Activated naive CD4-positive, alpha-beta T cell treated with anti-CD3 and anti-CD28 coated beads, Interleukin-2, amount 50 U/mL, for 24 hours (primary cell): ENCODE measurements at regions not wholly inside any gene's neighbourhood (a gene's known extent, or its start where the extent isn't known, plus 50 kb on each side); places are given as distances from the start of the nearest gene placed in this dataset.
A peak's percentile ranks its signal among the peaks of the same experiment; 100 is the strongest.

Experiments used
- H3K27ac Mint-ChIP-seq: one replicate; pipeline ENCODE4 v1.8.0; 2021; ENCODE audit warnings: mild to moderate bottlenecking, mixed read lengths
- H3K27me3 Mint-ChIP-seq: one replicate; pipeline ENCODE4 v1.8.0; 2021; ENCODE audit warnings: mixed read lengths
- H3K36me3 Mint-ChIP-seq: one replicate; pipeline ENCODE4 v1.8.0; 2021; ENCODE audit warnings: mixed read lengths
- H3K4me1 Mint-ChIP-seq: one replicate; pipeline ENCODE4 v1.8.0; 2021; ENCODE audit warnings: mixed read lengths
- H3K4me3 Mint-ChIP-seq: one replicate; pipeline ENCODE4 v1.8.0; 2021; ENCODE audit warnings: mild to moderate bottlenecking, mixed read lengths
- H3K9me3 Mint-ChIP-seq: one replicate; pipeline ENCODE4 v1.8.0; 2021; ENCODE audit warnings: mixed read lengths

DNA sequence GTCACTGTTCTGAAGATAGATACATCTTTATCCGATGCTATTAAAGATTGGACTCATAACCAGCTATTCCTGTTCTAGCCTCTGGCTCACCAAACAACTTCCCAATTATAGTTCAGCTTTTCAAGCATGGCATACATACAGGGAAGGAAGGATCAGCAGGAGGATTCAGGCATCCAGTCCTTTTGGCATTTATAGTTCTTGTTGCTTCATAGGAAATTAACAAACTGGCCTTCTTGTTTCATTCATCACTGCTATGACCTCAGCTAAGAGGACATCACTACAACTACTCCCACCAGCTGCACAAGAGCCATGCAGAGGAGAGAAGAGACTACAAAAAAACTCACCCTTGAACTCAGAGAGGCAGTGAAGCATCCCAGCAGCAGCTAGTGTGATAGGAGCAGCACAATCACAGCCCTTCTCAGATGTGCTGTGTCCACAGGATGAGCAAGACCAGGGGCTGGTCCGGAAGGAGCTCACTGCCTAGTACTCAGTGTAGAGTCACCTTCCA lies 100.5 kb downstream of the SPTSSA start:
- H3K4me3 Mint-ChIP-seq, result no peak overlapping the region
- no peaks in the 10 kb centered on the region for H3K4me1 Mint-ChIP-seq
- no peak overlapping the region for H3K27ac Mint-ChIP-seq
- no peaks in the 10 kb centered on the region for H3K9me3 Mint-ChIP-seq
- peaks cover 12% of the 10 kb centered on the region for H3K27me3 Mint-ChIP-seq
- no peaks in the 10 kb centered on the region for H3K36me3 Mint-ChIP-seq

DNA sequence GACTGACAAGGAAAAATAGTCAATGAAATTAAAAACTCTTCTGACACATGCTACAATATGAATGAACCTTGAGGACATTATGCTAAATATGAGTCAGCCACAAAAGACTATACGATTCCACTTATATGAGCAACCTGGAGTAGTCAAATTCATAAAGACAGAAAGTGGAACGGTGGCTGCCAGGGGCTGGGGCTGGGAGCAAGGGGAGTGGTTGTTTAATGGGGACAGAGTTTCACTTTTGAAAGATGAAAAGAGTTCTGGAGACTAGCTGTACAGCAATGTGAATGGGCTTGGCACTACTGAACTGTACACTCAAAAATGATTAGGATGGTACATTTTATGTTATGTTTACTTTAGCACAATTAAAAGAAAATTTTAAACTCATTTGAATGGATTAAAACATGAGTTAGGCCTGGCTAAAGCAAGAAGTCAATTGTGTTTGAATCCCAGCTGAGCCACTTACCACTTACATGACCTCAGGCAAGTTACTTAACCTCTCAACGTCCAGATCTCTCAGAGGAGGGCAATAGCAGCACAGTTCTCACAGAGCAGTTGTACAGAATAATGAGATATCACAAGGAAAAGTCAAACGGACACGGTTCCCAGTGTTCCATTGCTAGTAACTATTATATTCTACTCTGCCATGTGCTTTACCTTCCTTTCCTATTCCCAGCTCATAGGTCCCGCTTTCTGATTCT lies 102.5 kb downstream of the SPTSSA start:
- H3K27me3 Mint-ChIP-seq, result peaks cover 5% of the 10 kb centered on the region
- H3K27ac Mint-ChIP-seq, result peak overlapping the region; percentile 15
- no peaks in the 10 kb centered on the region for H3K36me3 Mint-ChIP-seq
- no peak overlapping the region for H3K4me3 Mint-ChIP-seq
- H3K4me1 Mint-ChIP-seq, result no peaks in the 10 kb centered on the region
- no peaks in the 10 kb centered on the region for H3K9me3 Mint-ChIP-seq

DNA sequence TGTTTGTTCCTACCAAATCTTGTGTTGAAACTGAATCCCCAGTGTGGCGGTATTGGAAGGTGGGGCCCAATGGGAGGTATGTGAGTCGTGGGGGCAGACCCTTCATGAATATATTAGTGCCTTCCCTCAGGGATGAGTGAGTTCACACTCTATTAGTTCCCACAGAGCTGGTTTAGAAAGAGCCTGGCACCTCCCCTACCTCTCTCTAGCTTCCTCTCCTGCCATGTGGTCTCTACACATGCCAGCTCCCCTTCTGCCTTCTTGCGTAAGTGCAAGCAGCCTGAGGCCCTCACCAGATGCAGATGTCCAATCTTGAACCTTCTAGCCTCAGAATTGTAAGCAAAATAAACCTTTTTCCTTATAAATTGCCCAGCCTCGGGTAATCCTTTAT lies 105.8 kb downstream of the SPTSSA start:
- no peaks in the 10 kb centered on the region for H3K27me3 Mint-ChIP-seq
- no peak overlapping the region for H3K27ac Mint-ChIP-seq
- no peaks in the 10 kb centered on the region for H3K9me3 Mint-ChIP-seq
- H3K4me1 Mint-ChIP-seq, result no peaks in the 10 kb centered on the region
- no peak overlapping the region for H3K4me3 Mint-ChIP-seq
- no peaks in the 10 kb centered on the region for H3K36me3 Mint-ChIP-seq

DNA sequence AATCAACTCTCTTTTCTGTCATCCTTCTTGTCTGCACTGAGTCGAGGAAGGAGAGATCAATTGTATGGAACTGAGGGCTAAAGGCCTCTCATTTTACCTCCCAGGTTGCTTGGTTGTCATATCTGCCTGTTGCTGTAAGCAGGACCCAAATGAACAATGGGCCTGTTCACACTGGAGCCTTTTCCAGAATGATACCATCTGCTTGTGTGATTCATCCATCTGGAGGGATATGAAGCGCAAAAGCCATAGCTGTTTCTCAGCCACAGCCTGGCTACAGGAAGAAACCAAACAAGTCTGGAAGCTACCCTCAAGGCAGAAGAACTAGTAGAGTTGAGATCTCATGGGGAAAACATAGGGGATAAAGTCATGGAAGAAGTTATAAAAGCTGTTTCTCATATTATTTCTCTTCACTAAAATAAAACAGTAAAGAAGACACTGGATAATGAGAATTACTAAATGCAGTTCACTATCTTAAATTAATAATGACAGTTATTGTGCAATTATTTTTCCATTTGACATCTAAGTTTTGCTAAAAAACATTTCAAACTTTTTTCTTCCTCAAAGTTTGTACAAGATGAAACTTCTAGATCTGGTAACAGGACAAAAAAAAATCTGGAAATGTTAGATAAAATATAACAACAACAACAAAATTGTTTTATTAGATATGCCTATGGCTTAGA lies 106.3 kb downstream of the SPTSSA start:
- Mint-ChIP-seq H3K4me3 (no peak overlapping the region), H3K36me3 (no peaks in the 10 kb centered on the region), H3K27me3 (no peaks in the 10 kb centered on the region), H3K27ac (no peak overlapping the region), H3K4me1 (no peaks in the 10 kb centered on the region), H3K9me3 (no peaks in the 10 kb centered on the region)

DNA sequence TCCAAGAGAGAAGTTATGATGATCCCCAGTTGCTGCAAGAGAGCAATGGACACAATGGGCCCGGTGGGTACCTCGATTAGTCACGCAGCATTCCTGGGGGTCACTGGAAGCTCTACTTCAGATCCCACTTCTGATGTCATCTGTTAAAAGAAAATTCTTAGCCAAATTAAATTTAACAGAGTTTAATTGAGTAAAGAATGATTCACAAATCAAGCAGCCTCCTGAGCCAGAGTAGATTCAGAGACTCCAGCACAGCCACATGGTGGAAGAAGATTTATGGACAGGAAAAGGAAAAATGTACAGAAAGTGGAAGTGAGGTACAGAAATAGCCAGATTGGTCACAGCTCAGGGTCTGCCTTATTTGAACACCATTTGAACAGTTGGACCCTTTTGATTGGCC lies 107.5 kb downstream of the SPTSSA start:
- H3K27ac Mint-ChIP-seq, result no peak overlapping the region
- H3K4me3 Mint-ChIP-seq, result no peak overlapping the region
- H3K36me3 Mint-ChIP-seq, result no peaks in the 10 kb centered on the region

DNA sequence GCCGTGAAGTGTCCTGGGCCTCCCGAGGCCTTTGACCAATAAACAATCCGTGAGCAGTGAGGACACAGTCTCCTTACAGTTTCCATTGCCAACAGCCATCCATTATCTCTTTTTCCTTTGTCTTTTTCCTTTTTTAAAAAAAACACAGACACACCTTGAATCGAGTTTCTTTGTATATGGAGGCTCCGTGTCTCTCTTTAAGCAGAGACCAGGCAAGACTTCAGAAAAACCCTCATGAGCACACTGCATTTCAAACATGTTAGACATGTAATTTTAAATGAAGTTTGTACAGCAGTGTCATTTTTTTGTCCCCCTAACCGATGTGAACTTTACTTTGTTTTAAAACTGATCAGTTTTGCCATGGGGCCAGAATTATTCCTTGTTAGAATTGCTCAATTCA lies 111.1 kb downstream of the SPTSSA start:
- no peaks in the 10 kb centered on the region for H3K4me1 Mint-ChIP-seq

More for the DNA sequence above, 107.5 kb downstream of the SPTSSA start:
- Mint-ChIP-seq H3K9me3 (no peaks in the 10 kb centered on the region), H3K27me3 (no peaks in the 10 kb centered on the region), H3K4me1 (no peaks in the 10 kb centered on the region)

DNA sequence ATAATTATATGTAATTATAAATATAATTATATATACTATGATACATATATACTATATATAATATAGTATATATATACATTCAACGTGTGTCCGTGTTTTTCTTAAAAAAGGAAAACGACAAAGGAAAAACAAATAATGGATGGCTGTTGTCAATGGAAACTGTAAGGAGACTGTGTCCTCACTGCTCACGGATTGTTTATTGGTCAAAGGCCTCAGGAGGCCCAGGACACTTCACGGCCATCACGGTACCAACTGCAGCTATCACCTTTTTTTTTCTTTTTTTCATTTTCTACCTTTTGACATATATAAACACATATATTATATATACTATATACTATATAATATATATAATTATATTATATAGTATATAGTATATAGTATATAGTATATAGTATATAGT lies 113.4 kb downstream of the SPTSSA start:
- Mint-ChIP-seq H3K9me3 (no peaks in the 10 kb centered on the region), H3K4me3 (no peak overlapping the region), H3K36me3 (no peaks in the 10 kb centered on the region), H3K27ac (no peak overlapping the region), H3K4me1 (peaks cover 4% of the 10 kb centered on the region), H3K27me3 (no peaks in the 10 kb centered on the region)

More for the DNA sequence above, 111.1 kb downstream of the SPTSSA start:
- Mint-ChIP-seq H3K4me3 (no peak overlapping the region), H3K27me3 (no peaks in the 10 kb centered on the region), H3K36me3 (no peaks in the 10 kb centered on the region), H3K27ac (no peak overlapping the region), H3K9me3 (no peaks in the 10 kb centered on the region)

DNA sequence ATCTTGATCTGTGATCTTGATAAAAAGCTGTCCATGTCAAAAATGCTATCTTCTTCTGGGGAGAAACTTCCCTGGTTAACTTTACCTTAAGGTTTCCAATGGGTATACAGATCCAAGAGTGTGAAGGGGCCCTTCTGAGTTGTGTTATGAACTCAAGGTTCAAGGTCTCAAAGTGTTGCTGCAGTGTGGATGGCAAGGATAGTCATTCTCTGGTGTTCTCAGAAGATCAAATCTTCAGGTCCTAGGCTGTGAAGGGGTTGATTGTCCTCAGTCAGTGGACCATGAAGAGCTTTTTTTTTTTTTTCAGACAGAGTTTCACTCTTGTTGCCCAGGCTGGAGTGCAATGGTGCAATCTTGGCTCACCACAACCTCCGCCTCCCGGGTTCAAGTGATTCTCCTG lies 114.4 kb downstream of the SPTSSA start:
- Mint-ChIP-seq H3K9me3 (no peaks in the 10 kb centered on the region), H3K4me1 (peaks cover 4% of the 10 kb centered on the region), H3K4me3 (no peak overlapping the region), H3K27me3 (no peaks in the 10 kb centered on the region), H3K36me3 (no peaks in the 10 kb centered on the region), H3K27ac (no peak overlapping the region)

DNA sequence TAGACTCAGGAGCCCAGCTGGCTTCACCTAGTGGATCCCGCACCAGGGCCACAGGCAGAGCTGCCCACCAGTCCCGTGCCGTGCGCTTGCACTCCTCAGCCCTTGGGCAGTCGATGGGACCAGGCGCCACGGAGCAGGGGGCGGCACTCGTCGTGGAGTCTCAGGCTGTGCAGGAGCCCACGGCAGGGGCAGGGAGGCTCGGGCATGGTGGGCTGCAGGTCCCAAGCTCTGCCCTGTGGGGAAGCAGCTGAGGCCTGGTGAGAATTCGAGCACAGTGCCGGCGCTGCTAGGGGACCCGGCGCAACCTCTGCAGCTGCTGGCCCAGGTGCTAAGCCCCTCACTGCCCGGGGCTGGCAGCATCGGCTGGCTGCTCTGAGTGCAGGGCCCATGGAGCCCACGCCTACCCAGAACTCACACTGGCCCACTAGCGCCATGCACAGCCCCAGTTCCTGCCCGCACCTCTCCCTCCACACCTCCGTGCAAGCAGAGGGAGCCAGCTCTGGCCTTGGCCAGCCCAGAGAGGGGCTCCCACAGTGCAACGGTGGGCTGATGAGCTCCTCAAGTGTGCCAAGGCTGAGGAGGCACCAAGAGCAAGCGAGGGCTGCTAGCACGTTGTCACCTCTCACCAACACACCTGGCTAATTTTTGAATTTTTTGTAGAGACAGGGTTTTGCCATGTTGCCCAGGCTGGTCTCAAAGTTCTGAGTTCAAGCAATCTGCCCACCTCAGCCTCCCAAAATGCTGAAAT lies 116.1 kb downstream of the SPTSSA start:
- Mint-ChIP-seq H3K36me3 (no peaks in the 10 kb centered on the region), H3K9me3 (no peaks in the 10 kb centered on the region), H3K4me1 (peaks cover 4% of the 10 kb centered on the region), H3K27ac (no peak overlapping the region), H3K27me3 (no peaks in the 10 kb centered on the region), H3K4me3 (no peak overlapping the region)

DNA sequence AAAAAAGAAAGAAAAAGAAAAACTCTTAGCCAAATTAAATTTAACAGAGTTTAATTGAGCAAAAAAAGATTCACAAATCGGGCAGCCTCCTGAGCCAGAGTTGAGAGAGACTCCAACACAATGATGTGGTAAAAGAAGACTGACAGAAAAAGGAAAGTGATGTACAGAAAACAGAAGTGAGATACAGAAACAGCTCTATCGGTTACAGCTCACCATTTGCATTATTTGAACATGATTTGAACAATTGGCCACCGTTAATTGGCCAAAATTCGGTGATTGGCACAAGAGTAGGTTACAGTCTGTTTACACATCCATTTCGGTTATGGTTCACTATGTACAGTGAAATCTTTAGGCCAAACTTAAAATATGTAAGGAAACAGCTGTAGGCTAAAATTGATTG lies 117.7 kb downstream of the SPTSSA start:
- Mint-ChIP-seq H3K4me1 (peaks cover 4% of the 10 kb centered on the region), H3K36me3 (no peaks in the 10 kb centered on the region), H3K4me3 (no peak overlapping the region), H3K9me3 (no peaks in the 10 kb centered on the region), H3K27me3 (no peaks in the 10 kb centered on the region), H3K27ac (no peak overlapping the region)

DNA sequence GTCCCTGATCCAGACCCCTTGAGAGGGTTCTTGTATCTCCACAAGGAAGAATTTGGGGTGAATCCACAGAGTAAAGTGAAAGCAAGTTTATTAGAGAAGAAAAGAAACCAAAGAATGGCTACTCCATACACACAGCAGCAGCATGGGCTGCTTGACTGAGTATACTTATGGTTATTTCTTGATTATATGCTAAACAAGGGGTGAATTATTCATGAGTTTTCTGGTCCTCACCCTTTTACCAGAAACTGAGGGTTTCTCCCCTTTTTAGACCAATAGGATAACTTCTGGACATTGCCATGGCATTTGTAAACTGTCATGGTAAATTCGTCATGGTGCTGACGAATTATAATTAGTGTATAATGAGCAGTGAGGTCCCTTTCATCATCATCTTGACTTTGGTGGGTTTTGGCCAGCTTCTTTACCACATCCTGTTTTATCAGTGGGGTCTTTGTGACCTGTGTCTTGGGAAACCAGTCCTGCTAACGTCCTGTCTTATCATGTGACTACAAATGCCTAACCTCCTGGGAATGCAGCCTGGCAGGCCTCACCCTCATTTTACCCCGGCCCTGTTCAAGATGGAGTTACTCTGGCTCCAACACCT lies 121.9 kb downstream of the SPTSSA start:
- Mint-ChIP-seq H3K4me1 (peaks cover 3% of the 10 kb centered on the region), H3K36me3 (no peaks in the 10 kb centered on the region), H3K27me3 (no peaks in the 10 kb centered on the region), H3K4me3 (no peak overlapping the region), H3K27ac (no peak overlapping the region), H3K9me3 (no peaks in the 10 kb centered on the region)

DNA sequence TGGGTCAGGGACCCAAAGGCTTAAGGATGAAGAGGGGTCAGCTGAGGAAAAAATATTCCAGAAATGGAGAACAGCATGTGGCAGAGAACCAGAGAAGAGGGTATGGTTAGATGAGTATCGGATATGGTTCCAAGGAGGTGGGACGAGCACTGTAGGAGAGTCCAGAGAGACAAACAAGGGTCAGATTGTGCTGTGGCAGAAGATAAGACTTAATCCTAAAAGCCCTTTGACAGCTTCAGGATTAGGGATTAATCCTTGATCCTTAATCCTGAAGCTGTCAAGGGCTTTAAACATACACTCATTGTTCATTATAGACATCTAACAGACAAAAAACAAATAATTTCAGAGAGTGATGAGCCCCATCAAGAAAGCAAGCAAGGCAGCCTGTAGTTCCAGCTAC lies 124.0 kb downstream of the SPTSSA start:
- no peak overlapping the region for H3K27ac Mint-ChIP-seq
- H3K9me3 Mint-ChIP-seq, result no peaks in the 10 kb centered on the region
- H3K4me3 Mint-ChIP-seq, result no peak overlapping the region
- H3K36me3 Mint-ChIP-seq, result no peaks in the 10 kb centered on the region
- no peaks in the 10 kb centered on the region for H3K27me3 Mint-ChIP-seq
- no peaks in the 10 kb centered on the region for H3K4me1 Mint-ChIP-seq

DNA sequence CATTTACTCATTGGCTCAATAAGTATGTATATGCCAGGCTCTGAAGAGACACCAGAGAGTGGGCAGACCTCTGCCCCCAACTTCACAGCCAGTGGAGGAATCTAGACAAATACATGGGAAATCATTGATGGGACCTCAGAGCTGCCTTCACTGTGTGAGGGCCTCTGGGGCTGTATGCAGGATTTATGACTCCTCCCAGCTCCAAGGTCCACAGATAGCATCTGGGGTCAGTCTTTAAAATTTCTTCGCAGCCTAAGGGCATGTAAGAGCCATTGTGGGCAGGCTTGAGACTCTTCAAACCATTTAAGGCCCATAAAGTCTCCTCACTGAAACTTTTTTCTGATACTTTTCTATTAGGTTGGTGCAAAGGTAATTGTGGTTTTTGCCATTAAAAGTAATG lies 125.5 kb downstream of the SPTSSA start:
- H3K4me1 Mint-ChIP-seq, result peaks cover 5% of the 10 kb centered on the region
- H3K4me3 Mint-ChIP-seq, result no peak overlapping the region

DNA sequence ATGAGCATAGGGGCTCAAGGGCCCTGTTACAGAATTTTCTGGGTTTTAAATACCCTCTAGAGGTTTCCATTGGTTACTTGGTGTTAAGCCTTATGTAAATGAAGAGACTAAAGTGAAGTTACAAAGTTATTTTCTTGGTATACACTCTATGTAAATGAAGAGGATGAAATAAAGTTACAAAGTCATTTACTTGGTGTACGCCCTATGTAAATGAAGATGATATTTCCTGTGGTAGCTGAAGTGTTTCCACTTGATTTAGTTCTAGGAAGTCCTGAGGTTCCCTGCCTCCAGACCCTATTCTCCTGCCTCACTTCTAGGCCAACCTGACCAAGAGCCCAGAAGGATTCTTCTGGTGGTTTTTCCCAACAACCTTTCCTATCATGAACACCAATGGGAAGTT lies 126.1 kb downstream of the SPTSSA start:
- Mint-ChIP-seq H3K4me1 (peaks cover 9% of the 10 kb centered on the region), H3K9me3 (no peaks in the 10 kb centered on the region), H3K36me3 (no peaks in the 10 kb centered on the region), H3K27me3 (no peaks in the 10 kb centered on the region), H3K27ac (no peak overlapping the region), H3K4me3 (no peak overlapping the region)

More for the DNA sequence above, 125.5 kb downstream of the SPTSSA start:
- H3K27ac Mint-ChIP-seq, result no peak overlapping the region
- no peaks in the 10 kb centered on the region for H3K9me3 Mint-ChIP-seq
- no peaks in the 10 kb centered on the region for H3K27me3 Mint-ChIP-seq
- no peaks in the 10 kb centered on the region for H3K36me3 Mint-ChIP-seq

DNA sequence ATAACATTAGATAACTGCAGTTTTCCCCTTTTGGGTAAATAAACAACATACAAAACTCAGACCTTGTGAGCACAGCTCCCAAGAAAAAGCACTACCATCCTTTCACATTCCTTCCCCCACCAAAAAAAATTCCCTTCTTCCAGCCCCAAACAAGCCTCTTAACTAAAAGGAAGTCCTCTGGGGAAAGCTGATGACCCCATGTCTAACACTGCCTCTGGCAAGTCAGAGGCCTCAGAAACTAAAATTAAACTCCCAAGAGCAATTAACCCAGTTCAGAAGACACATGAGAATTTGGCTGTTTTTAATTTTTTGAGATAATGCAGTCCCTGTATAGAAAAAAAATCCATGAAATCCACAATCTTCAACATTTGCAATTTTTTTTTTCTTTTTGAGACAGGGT lies 127.7 kb downstream of the SPTSSA start:
- H3K36me3 Mint-ChIP-seq, result no peaks in the 10 kb centered on the region
- H3K4me1 Mint-ChIP-seq, result peaks cover 9% of the 10 kb centered on the region
- no peaks in the 10 kb centered on the region for H3K9me3 Mint-ChIP-seq
- H3K27ac Mint-ChIP-seq, result no peak overlapping the region
- no peaks in the 10 kb centered on the region for H3K27me3 Mint-ChIP-seq
- no peak overlapping the region for H3K4me3 Mint-ChIP-seq
